Glomerular endothelial cell (primary cell): ENCODE measurements at regions not wholly inside any gene's neighbourhood (a gene's known extent, or its start where the extent isn't known, plus 50 kb on each side); places are given as distances from the start of the nearest gene placed in this dataset.

Source experiments
- DNase-seq: peaks from one replicate; pipeline ENCODE4 v3.0.0-alpha.2; 2011; ENCODE audit warnings: low read depth, low spot score; ENCODE audit errors: extremely low read depth

- no peak for DNase-seq
Observed at GRCh38 chr11:134719397-134719796, 307.4 kb upstream of the B3GAT1 start.

DNA sequence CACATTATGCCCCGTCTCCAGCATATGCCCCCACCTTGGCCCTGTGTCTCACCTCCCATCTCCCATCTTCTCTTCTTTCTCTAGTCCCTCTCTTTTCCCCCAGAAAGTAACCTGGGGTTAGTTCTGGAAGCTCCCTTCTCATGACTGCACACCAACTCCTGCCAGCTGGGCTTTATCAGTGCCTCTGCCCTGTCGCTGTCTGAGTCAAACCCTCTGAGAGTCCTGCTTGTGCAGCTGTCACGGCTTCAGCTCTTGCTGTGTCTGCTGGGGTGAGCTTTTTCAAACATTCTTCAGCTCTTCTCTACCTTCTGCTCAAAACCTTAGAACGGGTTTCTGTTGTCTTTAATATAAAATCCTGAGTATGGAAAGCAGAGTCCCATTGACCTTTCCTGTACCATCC is 304.5 kb upstream of the B3GAT1 start:
- no peak for DNase-seq

- no peak for DNase-seq
Observed at GRCh38 chr11:134714021-134714656, 302.1 kb upstream of the B3GAT1 start.

- no peak for DNase-seq
Observed at GRCh38 chr11:134712228-134713145, 300.4 kb upstream of the B3GAT1 start.

- DNase-seq, result no peak
Observed at GRCh38 chr11:134711588-134711987, 299.5 kb upstream of the B3GAT1 start.

GRCh38 chr11:134710861-134711407 is 298.9 kb upstream of the B3GAT1 start:
- no peak for DNase-seq

DNA sequence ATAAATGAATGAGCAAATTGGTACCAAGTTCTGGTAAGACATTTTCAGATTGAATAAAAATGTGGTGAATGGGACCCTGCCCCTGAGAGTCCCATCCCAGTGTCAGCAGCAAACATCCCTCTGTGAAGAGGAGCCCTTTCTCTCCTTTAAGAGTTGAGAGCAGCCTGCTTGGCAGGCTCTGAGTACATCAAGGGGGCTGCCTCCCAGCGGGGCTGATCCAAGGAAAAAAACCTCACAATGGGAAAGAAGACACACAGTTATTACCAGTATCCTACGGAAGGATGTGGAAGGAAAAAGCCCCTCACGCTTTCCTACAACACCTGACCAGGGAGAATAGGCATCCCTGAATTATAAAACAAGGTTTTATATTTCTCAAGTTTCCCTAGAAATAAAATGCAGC is 293.8 kb upstream of the B3GAT1 start:
- DNase-seq, result no peak

GRCh38 chr11:134702827-134703226 is 290.8 kb upstream of the B3GAT1 start:
- DNase-seq, result no peak

GRCh38 chr11:134701564-134702165 is 289.6 kb upstream of the B3GAT1 start:
- DNase-seq, result no peak

- no peak for DNase-seq
Observed at GRCh38 chr11:134700101-134700640, 288.1 kb upstream of the B3GAT1 start.

DNA sequence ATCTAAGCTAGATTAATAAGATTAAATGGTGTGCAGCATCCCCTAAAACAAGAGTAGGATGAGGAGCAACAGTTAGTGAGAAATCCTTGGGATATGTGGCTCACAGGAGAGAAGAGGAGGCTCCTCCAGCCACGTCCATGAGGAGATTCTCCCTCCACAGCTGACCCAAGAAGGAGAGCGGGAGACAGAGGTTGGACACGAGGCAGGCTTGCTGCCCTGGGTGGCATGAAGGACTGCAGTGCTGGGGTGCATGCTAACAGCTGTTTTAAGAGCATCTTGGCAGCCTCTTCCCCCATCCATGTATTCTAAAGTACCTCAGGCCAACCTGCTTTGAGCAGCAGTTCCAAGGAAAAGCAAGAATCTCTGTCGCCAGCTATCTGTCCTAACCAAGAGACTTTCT is 284.4 kb upstream of the B3GAT1 start:
- no peak for DNase-seq

DNA sequence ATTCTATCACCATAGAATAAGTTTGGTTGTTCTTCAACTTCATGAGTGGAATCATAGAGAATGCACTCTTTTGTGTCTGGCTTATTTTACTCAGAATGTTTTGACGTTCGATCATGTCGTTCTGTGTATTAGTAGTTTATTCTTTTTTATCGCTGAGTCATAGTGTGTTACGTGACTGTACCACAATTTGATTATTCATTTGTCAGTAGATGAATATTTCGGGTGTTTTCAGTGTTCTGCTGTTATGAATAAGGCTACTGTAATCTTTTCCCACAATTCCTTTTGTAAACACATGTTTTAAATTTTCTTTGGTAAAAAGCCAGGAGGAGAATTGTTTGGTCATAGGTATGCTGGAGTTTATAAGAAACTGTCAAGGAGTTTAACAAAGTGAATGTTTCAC is 279.9 kb upstream of the B3GAT1 start:
- DNase-seq, result no peak

DNA sequence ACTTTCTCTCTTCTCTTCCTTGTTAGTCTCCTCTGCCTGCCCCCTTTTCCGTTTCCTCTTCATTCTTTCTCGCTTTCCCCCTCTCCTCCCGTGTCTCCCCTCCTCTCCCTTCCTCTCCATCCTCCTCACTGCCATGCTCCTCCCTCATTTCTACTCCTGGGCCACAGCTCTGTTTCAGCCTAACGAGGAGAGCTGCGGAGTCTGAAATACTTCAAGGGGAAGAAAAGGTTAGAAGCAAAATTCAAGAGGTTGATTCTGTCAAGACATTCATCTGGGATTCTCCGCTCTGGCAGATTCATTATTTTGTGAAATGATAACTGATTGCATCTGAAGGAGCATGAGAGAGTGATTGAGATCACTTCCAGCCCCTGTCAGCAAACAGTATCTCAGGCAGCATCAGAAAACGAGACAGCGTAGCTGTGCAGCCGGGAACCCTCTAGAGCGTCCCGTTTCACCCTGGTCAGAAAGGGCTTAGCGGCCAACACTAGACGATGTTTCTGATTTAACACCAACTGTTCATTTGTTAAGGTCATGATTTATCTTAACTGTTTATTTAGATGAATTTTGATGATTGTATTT is 279.3 kb upstream of the B3GAT1 start:
- DNase-seq, result no peak

GRCh38 chr11:134689886-134690285 is 277.8 kb upstream of the B3GAT1 start:
- no peak for DNase-seq

DNA sequence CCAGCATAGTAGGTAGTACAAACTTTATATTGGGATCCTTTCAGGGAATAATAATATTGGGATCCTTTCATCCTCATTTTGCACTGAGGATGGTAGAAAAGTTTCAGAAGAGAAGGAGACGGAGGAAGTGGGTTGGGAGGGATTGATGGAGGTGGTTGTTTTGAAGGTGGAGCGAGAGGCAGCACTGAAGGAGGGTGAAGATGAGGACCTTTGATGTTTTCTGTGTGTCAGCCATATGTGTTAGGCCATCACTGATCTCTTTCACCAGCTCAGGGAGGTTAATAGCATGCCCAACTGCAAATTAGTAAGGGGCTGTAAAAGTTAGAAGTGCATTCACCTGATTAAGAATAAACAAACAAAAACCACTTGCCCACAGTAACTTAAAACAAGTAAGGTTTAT is 275.5 kb upstream of the B3GAT1 start:
- DNase-seq, result no peak

DNA sequence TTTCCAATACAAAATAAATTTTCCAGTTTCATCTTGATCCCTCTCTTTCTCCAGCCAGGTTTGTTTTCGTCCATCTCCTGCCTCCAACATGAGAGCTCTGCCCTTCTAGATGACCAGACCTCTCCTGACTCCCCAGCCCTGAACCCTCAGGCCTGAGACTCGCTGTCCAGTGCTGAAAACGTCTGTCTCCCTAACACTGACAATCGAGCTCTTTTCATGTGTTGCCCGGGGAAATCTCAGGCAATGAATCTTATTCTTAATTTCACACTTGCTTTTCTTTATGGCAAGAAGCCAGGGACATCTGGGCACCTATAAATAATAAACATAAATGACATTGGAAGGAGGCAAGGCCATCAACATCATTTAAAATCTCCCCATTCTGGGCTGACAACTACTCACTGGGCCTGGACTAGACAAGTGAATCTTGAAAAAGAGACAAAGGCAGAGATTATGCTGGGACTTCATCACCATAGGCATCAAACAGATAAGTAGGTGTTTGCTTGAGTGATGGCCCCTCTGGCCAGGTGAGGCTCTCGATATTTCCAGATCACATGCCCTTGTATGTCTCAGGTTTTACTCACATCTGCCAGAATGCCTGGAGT is 274.5 kb upstream of the B3GAT1 start:
- DNase-seq, result no peak

- no peak for DNase-seq
Observed at GRCh38 chr11:134685793-134686380, 273.8 kb upstream of the B3GAT1 start.

- DNase-seq, result no peak
Observed at GRCh38 chr11:134684576-134684975, 272.5 kb upstream of the B3GAT1 start.

- no peak for DNase-seq
Observed at GRCh38 chr11:134683860-134684259, 271.8 kb upstream of the B3GAT1 start.

GRCh38 chr11:134682577-134682976 is 270.5 kb upstream of the B3GAT1 start:
- no peak for DNase-seq
